Effector memory CD8-positive, alpha-beta T cell (primary cell): ENCODE measurements at regions not wholly inside any gene's neighbourhood (a gene's known extent, or its start where the extent isn't known, plus 50 kb on each side); places are given as distances from the start of the nearest gene placed in this dataset.

ENCODE experiments used
- ATAC-seq: fragments of 150-1000 bp; cut with Tn5 transposase; replicated peaks from 2 replicates; pipeline ENCODE4 v1.10.0; 2021; ENCODE audit warnings: mild to moderate bottlenecking, moderate library complexity
- DNase-seq, 3 experiments: peaks; one replicate each; pipeline ENCODE4 v3.0.0; 2021
- H3K27ac Mint-ChIP-seq, 2 donors: one replicate each; pipeline ENCODE4 v1.8.0; 2022; ENCODE audit warnings: mild to moderate bottlenecking in 2 of 2, mixed read lengths in 2 of 2, moderate library complexity in 2 of 2
- H3K27me3 Mint-ChIP-seq, 2 donors: one replicate each; pipeline ENCODE4 v1.8.0; 2022; ENCODE audit warnings: mixed read lengths in 2 of 2
- H3K36me3 Mint-ChIP-seq: one replicate; pipeline ENCODE4 v1.8.0; 2022; ENCODE audit warnings: mild to moderate bottlenecking, moderate library complexity, mixed read lengths; ENCODE audit not compliant: insufficient read depth
- H3K4me1 Mint-ChIP-seq, 2 donors: one replicate each; pipeline ENCODE4 v1.8.0; 2022; ENCODE audit warnings: low read depth in 2 of 2, mixed read lengths in 2 of 2
- H3K4me3 Mint-ChIP-seq, 2 donors: one replicate each; pipeline ENCODE4 v1.8.0; 2022; ENCODE audit warnings: mild to moderate bottlenecking in 2 of 2, mixed read lengths in 2 of 2, moderate library complexity in 2 of 2
- H3K9me3 Mint-ChIP-seq, 2 donors: one replicate each; pipeline ENCODE4 v1.8.0; 2022; ENCODE audit warnings: mixed read lengths in 2 of 2

DNA sequence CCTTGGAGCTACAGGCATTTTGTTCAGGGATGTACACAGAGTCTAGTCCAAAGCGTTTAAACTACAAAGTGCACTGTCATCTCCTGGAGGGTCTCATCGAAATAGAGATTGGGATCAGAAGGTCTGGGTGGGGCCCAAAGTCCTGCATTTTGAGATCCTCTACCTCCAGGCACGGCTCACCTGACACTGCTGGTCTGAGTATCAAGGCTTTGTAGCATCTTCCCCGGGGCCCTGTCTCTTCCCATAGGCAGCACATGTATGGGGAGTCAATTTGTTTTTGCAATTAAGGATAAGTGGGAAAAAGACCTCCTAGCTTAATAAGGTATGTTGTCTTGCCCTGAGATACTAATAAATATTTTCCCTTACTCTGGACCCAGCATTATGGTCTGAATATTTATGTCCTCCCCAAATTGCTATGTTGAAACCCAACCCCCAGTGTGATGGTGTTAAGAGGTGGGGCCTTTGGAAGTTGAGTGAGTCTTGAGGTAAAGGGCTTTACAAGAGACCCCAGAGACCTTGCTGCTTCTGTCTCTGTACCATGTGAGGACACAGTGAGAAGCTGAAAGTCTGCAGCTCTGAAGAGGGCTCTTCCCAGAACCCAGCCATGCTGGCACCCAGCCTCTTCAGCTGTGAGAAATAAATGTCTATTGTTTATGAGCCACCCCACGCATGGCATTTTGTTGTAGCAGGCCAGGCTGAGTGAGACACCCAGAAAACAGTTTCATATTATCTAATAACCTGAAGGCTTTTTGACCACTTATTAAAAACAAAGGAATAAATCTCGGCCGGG lies 258.7 kb upstream of the HS6ST1 start:
- ATAC-seq (no peak), DNase-seq (no peak)
- Mint-ChIP-seq H3K27ac (no peak overlapping the region), H3K36me3 (peaks cover 3% of the 10 kb centered on the region), H3K27me3 (peaks cover 22 to 29% of the 10 kb centered on the region in 2 donors), H3K4me1 (no peaks in the 10 kb centered on the region), H3K4me3 (no peak overlapping the region), H3K9me3 (no peaks in the 10 kb centered on the region)

- DNase-seq: no peak
These were observed 260.0 kb upstream of the HS6ST1 start for GRCh38 chr2:128578406-128579390.

GRCh38 chr2:128579825-128580224 lies 261.2 kb upstream of the HS6ST1 start:
- Mint-ChIP-seq H3K9me3 (no peaks in the 10 kb centered on the region), H3K36me3 (peaks cover 3% of the 10 kb centered on the region), H3K27ac (no peak overlapping the region), H3K4me1 (no peaks in the 10 kb centered on the region), H3K27me3 (peaks cover 6 to 9% of the 10 kb centered on the region in 2 donors), H3K4me3 (no peak overlapping the region)
- DNase-seq (no peak), ATAC-seq (no peak)

More at GRCh38 chr2:128578406-128579390, 260.0 kb upstream of the HS6ST1 start:
- H3K4me1 Mint-ChIP-seq: no peaks in the 10 kb centered on the region
- H3K36me3 Mint-ChIP-seq: peaks cover 3% of the 10 kb centered on the region
- no peak for ATAC-seq
- H3K27me3 Mint-ChIP-seq: peaks cover 9 to 15% of the 10 kb centered on the region in 2 donors
- no peak overlapping the region for H3K27ac Mint-ChIP-seq
- H3K4me3 Mint-ChIP-seq: no peak overlapping the region
- H3K9me3 Mint-ChIP-seq: no peaks in the 10 kb centered on the region

DNA sequence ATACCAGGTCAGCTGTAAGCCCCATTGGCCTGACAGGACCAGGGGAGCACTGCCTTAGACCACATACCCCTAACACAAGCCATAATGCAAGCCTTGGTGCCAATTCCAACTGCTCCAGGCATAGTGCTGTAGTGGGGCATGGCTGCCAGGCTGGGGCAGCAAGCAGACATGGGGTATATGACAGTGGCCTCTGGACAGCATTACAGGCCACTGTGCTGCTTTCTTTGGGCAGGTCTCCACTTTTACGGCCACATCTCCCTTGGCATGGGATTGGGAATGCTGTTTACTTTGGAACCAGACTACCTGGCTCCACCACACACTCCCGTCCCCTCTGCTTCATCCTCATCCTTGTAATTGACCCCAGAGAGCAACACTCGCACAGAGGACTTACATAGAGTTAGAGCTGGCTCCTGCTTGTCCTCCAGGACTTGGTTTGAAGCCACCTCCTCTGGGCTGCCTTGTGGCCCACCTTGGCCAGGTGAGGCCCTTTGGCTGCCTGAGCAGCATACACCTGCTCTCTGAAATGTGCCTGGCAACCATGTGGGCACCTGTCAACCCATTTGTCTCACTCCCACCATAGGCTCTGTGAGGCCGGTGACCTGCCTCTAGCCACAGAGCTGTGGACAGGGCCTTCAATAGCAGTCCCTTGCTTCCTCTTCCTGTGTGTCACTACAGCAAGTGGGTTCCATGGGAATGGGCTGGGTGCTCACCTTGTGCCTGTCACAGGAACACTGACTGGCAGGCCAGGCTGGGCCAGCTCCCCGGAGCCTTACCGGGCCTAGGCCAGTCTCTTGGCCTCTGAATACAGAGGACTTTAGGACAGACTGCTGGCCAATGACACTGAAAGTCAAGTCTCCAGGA lies 262.6 kb upstream of the HS6ST1 start:
- DNase-seq (no peak), ATAC-seq (no peak)
- no peaks in the 10 kb centered on the region for H3K9me3 Mint-ChIP-seq
- H3K36me3 Mint-ChIP-seq: peaks cover 3% of the 10 kb centered on the region
- no peak overlapping the region for H3K27ac Mint-ChIP-seq
- no peak overlapping the region for H3K4me3 Mint-ChIP-seq
- no peaks in the 10 kb centered on the region for H3K4me1 Mint-ChIP-seq
- peaks cover 6 to 9% of the 10 kb centered on the region in 2 donors for H3K27me3 Mint-ChIP-seq

- no peak for ATAC-seq
- H3K27me3 Mint-ChIP-seq: peaks cover 6 to 9% of the 10 kb centered on the region in 2 donors
- no peak overlapping the region for H3K27ac Mint-ChIP-seq
- no peaks in the 10 kb centered on the region for H3K4me1 Mint-ChIP-seq
- H3K4me3 Mint-ChIP-seq: no peak overlapping the region
- DNase-seq: no peak
- H3K36me3 Mint-ChIP-seq: peaks cover 3% of the 10 kb centered on the region
- H3K9me3 Mint-ChIP-seq: no peaks in the 10 kb centered on the region
These were observed 263.2 kb upstream of the HS6ST1 start for GRCh38 chr2:128581849-128582244.

GRCh38 chr2:128584296-128584890 lies 265.7 kb upstream of the HS6ST1 start:
- DNase-seq (no peak), ATAC-seq (no peak)
- H3K4me3 Mint-ChIP-seq: no peak overlapping the region
- no peaks in the 10 kb centered on the region for H3K4me1 Mint-ChIP-seq
- no peaks in the 10 kb centered on the region for H3K9me3 Mint-ChIP-seq
- H3K27ac Mint-ChIP-seq: no peak overlapping the region
- H3K27me3 Mint-ChIP-seq: peaks cover 10 to 11% of the 10 kb centered on the region in 2 donors
- no peaks in the 10 kb centered on the region for H3K36me3 Mint-ChIP-seq

- H3K27me3 Mint-ChIP-seq: peaks cover 15 to 24% of the 10 kb centered on the region in 2 donors
- H3K36me3 Mint-ChIP-seq: no peaks in the 10 kb centered on the region
- H3K4me1 Mint-ChIP-seq: no peaks in the 10 kb centered on the region
- no peaks in the 10 kb centered on the region for H3K9me3 Mint-ChIP-seq
- H3K27ac Mint-ChIP-seq: no peak overlapping the region
- DNase-seq (no peak), ATAC-seq (no peak)
- H3K4me3 Mint-ChIP-seq: no peak overlapping the region
These were observed 267.0 kb upstream of the HS6ST1 start for GRCh38 chr2:128585706-128586105.

DNA sequence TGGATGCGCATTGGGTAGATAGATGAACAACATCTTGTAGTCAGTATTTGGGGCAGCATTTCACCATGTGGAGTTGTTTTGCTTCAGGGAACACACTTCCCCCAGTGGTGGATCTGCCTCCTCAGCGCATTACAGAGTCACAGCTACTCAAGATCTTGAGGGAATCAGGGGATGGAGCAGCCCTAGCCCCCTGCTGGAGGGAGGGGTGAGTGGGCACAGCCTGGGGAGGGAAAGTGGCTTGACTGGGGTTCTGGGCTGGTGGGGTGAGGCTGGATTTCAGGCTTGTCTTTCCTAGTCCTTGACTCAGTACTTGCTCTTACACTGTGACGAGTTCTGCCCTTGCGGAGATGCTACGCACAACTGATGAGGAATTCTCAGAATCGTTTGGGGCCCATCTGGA lies 271.0 kb upstream of the HS6ST1 start:
- no peaks in the 10 kb centered on the region for H3K9me3 Mint-ChIP-seq

DNA sequence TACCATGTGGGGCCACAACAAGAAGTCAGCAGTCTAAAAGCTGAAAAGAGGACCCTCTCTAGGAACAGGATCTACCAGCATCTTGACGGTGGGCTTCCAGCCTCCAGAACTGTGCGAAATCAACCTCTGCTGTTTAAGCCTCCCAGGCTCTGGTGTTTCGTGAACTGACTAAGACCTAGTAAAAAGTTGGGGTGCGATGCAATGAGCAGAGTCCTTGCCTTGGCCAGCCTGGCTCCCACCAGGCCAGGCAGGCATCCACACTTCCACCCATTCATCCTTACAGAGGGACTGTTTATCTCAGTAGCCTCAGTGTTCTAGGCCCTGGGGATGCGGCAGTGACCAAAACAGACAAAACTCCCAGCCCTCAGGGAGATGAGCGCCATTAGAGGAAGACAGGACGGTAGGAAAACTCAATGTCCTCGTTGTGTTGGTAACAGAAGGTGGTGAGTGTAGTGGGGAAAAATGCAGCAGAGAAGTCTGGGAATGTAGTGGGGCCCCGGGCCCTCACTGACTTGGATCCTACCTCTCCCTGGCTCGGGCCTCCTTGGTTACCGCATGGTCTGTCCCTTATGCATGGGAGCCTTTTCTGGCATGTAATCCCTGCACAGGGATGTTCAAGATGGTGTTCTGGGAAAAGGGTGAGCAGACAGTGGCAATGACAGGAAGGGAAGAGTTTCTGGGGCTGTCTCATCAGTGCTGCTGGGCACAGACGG lies 271.8 kb upstream of the HS6ST1 start:
- H3K9me3 Mint-ChIP-seq: no peaks in the 10 kb centered on the region
- H3K27ac Mint-ChIP-seq: no peak overlapping the region
- no peak overlapping the region for H3K4me3 Mint-ChIP-seq
- peaks cover 21 to 51% of the 10 kb centered on the region in 2 donors for H3K27me3 Mint-ChIP-seq
- no peaks in the 10 kb centered on the region for H3K4me1 Mint-ChIP-seq
- DNase-seq (no peak), ATAC-seq (no peak)
- no peaks in the 10 kb centered on the region for H3K36me3 Mint-ChIP-seq

More for the DNA sequence above, 271.0 kb upstream of the HS6ST1 start:
- no peaks in the 10 kb centered on the region for H3K36me3 Mint-ChIP-seq
- H3K27me3 Mint-ChIP-seq: peaks cover 16 to 51% of the 10 kb centered on the region in 2 donors
- no peak for ATAC-seq
- H3K4me3 Mint-ChIP-seq: no peak overlapping the region
- H3K27ac Mint-ChIP-seq: no peak overlapping the region
- no peaks in the 10 kb centered on the region for H3K4me1 Mint-ChIP-seq
- DNase-seq: no peak

DNA sequence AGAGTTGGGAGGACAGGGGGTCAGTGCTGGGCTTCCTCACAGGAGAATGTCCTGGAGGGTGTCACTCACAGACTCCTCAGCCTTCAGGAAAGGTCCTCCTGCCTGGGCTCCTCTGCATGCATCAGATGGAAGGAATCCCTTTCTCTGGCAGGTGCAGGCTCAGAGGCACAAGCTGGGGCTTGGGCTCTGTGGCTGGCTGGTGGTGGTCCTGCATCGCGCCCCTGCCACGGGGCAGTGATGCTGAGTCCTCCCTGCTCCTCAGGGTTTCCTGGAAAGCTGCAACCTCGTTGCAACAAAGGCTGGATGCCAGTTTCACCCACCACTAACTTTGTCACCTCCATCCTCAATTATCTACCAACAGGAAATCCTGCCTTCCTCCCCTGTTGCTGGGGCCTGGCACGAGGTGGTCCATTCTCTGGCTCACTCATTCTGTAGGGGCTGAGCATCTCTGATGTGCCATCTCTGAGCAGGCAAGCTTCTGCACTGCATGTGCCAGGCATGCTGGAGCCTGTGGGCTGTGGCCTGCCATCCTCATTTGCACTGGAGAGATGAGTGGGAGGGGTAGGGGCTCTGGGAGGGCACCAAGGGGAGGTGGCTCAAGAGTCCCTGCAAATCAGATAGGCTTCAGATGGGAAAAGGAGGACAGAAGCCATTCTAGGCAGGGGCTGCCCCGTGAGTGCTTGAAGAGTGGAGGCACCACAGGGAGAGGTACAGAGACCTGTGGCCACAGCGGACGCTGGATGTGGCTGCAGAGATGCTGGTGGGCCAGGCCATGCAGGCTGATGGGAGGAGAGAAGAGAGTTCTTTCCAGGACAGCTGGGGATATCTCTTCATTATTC lies 272.6 kb upstream of the HS6ST1 start:
- Mint-ChIP-seq H3K27me3 (peaks cover 21 to 51% of the 10 kb centered on the region in 2 donors), H3K9me3 (no peaks in the 10 kb centered on the region), H3K27ac (no peak overlapping the region), H3K4me1 (no peaks in the 10 kb centered on the region), H3K36me3 (no peaks in the 10 kb centered on the region), H3K4me3 (no peak overlapping the region)
- DNase-seq (no peak), ATAC-seq (no peak)

- no peak for ATAC-seq
- Mint-ChIP-seq H3K27ac (no peak overlapping the region), H3K36me3 (no peaks in the 10 kb centered on the region), H3K4me1 (no peaks in the 10 kb centered on the region), H3K4me3 (no peak overlapping the region), H3K9me3 (no peaks in the 10 kb centered on the region), H3K27me3 (peaks cover 21 to 51% of the 10 kb centered on the region in 2 donors)
- no peak for DNase-seq
These were observed 273.5 kb upstream of the HS6ST1 start for GRCh38 chr2:128591861-128592822.
